ENCODE measurements at regions not wholly inside any gene's neighbourhood (a gene's known extent, or its start where the extent isn't known, plus 50 kb on each side); places are given as distances from the start of the nearest gene placed in this dataset.

GRCh38 chr7:52311886-52312285 lies 723.5 kb upstream of the POM121L12 start:
- TF ChIP-seq REST (IDR thresholded peaks at IDR 0.05; ENCODE audit: low read depth) (no peak), FOXM1 (IDR thresholded peaks at IDR 0.05; ENCODE audit: borderline replicate concordance, low read depth) (no peak), CEBPB (IDR thresholded peaks at IDR 0.05) (no peak), TAF1 (IDR thresholded peaks at IDR 0.05; ENCODE audit: low read depth) (no peak), EP300 (IDR thresholded peaks at IDR 0.05; ENCODE audit: borderline replicate concordance) (no peak), RAD21 (IDR thresholded peaks at IDR 0.05; ENCODE audit: low read depth) (no peak), EGR1 (IDR thresholded peaks at IDR 0.05) (no peak), TEAD4 (IDR thresholded peaks at IDR 0.05) (no peak), NFIC (IDR thresholded peaks at IDR 0.05) (no peak), CREB1 (IDR thresholded peaks at IDR 0.05; ENCODE audit: low read depth) (no peak), YY1 (IDR thresholded peaks at IDR 0.05; ENCODE audit: low read depth) (no peak), ZBTB7A (IDR thresholded peaks at IDR 0.05; ENCODE audit: low read depth) (no peak), TCF12 (IDR thresholded peaks at IDR 0.05; ENCODE audit: low read depth) (no peak)
- TF ChIP-seq, protein P1, sequence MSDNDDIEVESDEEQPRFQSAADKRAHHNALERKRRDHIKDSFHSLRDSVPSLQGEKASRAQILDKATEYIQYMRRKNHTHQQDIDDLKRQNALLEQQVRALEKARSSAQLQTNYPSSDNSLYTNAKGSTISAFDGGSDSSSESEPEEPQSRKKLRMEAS (IDR thresholded peaks at IDR 0.05), result no peak

Measured in Ishikawa (cell line).